NCI-H128 (cell line): ENCODE measurements at regions not wholly inside any gene's neighbourhood (a gene's known extent, or its start where the extent isn't known, plus 50 kb on each side); places are given as distances from the start of the nearest gene placed in this dataset.
"Not testable (repeated sequence)": the region's sequence is repeated elsewhere in the genome, so short reads cannot be mapped to it uniquely, and the experiment has no call there.

Experiments
- DNase-seq: peaks from one replicate; lab custom pipeline; 2025; ENCODE audit not compliant: unreplicated experiment; lab: John Stamatoyannopoulos, UW

GRCh38 chr9:117649126-117649525, 55.1 kb upstream of the TLR4 start:
- DNase-seq, result no peak

DNA sequence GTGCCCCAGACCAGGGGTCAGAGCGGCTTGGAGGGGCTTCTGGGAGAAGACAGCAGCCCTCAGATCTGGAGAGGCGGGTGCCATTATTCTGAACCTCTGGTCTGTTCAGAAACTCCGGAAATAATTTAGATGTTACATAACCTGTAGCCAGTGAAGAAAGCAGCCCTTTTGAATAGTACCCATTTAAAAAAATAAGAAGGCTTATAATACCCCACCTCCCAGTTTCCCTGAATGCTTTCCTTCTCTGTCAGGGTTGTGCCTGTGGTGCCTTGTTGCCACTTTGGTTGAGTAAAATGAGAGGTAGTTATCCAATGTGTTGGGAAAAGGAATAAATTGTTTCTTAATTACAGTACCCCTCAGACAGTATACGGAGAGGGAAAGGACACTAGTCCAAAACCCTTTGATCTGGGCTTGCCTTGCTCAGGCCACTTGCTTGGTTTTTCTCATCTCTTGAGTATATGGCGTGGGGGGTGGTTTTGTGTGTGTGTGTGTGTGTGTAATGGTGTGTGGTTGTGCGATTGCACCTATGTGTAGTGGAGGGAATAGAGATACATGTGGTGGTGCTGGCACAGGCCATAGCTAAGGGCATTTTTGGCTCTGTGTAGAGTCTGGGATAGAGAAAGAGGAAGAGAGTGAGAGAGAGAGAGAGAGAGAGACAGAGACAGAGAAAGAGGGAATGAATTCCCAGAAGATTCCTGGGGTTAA, 59.1 kb upstream of the TLR4 start:
- DNase-seq, result no peak

DNA sequence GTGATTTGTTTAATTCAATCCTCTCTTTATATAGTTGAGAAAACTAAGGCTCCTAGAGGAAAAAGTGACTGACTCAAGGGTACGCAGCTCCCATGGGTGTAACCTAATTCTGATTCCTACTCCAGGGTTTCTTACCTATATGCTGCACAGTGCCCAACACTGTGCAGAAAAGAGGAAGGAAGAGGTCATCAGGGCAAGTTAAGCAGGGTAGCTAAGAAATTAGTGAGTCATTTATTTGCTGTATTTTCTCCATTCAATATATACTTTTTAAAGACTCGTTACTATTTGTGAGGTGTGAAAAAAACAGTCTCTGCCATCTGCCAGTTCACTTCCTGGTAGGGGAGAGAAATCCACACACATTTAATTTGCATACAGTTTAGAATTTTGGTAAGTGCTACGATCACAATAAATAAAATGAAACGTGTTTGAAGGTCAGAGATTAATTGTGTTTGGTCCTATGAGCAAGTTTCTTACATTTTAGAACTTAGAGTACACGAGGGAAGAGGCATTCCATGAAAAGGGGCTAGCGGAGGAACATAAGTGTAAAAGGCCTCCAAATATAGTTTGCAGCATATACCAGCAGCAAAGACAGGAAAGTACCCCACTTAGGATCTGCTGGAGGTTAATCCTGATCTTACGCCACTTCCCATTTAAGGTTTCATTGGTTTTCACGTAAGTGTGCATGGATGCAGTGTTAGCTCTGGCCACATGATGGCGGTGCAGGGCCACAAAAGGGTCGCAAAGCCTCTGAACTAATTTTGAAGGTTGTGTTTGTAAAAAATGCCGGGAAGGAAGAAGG, 59.9 kb upstream of the TLR4 start:
- DNase-seq, result peak; percentile 50

DNA sequence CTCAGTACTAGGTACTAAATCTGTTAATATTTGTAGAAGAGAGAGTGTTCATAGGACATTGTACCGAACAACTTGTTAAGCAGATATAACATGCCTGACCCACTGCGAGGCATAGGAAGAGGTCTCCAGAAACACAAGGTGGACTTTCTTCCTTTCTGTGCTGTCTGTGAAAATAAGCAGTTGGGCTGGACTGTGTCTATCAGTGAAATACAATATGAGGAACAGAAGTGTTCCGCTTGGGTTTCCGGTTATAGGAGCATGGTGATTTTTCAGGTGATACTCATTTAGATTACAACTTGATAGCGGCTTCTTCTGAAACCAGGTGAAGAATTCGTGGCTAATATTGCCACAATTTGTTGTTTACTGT, 60.9 kb upstream of the TLR4 start:
- DNase-seq, result no peak

DNA sequence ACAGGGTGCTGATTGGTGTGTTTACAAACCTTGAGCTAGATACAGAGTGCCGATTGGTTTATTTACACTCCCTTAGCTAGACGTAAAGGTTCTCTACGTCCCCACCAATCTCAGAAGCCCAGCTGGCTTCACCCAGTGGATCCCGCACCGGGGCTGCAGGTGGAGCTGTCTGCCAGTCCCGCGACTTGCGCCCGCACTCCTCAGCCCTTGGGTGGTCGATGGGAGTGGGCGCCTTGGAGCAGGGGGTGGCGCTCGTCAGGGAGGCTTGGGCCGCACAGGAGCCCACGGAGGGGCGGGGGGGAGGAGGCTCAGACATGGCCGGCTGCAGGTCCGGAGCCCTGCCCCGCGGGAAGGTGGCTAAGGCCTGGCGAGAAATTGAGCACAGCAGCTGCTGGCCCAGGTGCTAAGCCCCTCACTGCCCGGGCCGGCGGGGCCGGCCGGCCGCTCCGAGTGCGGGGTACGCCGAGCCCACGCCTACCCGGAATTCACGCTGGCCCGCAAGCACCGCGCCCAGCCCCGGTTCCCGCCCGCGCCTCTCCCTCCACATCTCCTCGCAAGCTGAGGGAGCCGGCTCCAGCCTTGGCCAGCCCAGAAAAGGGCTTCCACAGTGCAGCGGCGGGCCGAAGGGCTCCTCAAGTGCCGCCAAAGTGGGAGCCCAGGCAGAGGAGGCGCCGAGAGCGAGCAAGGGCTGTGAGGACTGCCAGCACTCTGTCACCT, 61.5 kb upstream of the TLR4 start:
- DNase-seq, result not testable (repeated sequence)

DNA sequence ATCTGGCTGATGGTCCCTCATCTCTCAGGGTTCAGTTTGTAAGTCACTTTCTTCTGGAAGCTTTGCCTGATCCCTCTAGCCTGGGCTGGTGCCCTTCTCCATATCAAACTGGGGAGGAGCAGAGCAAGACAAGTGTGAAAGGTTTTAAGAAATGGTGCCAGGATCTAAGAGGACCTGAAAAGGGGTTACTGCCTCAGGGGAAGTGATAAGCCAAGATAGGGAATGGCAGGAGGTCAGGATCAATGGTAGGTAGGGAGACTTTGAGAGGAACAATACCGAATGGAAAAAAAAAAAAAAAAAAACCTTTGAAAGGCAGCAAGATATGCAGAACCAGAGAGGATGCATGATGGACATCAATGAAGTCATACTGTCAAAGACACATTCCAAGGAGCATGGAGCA, 67.5 kb upstream of the TLR4 start:
- no peak for DNase-seq

DNA sequence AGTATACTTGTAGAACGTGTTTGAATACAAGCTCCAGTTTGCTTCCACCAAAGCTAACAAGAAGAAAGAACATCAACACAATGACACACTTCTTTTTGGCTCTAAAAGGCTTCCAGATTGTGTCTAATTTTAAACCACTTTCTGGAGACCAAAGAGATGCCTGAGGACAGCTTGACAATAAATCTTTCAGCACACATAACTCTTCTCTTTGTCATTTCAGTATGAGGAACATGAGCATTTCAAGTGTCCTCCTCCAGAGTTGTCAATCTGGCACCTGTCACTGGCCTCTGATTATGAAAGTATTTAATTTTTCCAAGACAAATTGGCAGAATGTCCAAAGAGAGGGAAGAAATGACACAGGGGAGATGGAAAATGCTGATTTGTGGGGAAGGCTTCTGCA, 79.0 kb upstream of the TLR4 start:
- no peak for DNase-seq

DNA sequence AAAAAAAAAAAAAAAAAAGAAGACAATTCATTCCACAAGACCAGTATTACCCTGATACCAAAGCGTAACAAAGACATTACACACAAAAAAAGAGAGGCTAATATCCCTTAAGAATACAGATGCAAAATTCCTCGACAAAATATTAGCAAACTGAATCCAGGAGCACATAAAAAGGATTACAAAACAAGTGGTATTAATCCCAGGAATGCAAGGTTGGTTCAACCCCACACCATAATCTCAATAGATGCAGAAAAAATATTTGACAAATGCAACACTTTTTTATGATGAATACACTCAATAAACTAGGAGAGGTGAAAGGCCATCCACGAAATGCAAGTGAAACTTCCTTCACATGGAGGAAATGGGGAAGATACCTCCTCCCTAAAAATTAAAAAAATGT, 80.1 kb upstream of the TLR4 start:
- no peak for DNase-seq

DNA sequence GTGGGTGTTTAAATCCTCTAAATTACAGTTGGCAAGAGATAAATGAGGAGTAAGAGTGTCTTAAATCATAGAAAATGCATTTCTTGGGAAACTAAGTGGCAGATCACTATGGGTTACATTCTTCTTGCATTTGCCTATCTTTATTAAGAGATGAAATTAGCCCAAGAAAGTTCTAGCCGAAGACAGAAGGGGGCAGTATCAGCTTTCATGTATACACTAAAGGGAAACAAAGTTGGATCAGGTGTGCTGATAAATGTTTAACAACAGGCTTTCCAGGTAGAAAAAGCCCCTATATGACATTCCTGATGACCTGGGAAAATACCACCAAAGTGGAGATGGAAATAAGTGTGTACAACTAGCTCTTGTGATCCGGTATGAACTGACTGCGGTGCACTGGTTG, 81.9 kb upstream of the TLR4 start:
- no peak for DNase-seq

GRCh38 chr9:117616431-117616831, 87.8 kb upstream of the TLR4 start:
- no peak for DNase-seq

DNA sequence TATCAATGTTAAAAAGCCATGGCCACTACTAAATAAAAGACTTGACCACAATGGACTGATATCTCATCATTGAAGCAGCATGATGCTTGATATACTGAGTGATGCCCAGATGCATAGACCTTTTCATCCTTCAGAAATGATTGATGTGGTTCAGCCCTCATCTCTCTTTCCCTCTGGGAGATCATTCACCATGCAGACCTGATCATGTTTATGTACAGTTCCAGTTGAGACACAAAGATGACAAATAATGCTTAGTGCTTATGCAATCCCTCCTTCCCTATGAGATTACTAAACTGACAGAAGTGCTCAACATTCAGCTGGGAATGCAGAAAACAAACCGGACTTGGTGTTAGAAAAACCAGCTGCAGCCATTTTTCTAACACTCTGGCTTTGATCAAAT, 91.9 kb upstream of the TLR4 start:
- DNase-seq, result no peak

- no peak for DNase-seq
These were observed 106.2 kb upstream of the TLR4 start for GRCh38 chr9:117597977-117598376.

- no peak for DNase-seq
These were observed 107.5 kb upstream of the TLR4 start for GRCh38 chr9:117596678-117597077.

DNA sequence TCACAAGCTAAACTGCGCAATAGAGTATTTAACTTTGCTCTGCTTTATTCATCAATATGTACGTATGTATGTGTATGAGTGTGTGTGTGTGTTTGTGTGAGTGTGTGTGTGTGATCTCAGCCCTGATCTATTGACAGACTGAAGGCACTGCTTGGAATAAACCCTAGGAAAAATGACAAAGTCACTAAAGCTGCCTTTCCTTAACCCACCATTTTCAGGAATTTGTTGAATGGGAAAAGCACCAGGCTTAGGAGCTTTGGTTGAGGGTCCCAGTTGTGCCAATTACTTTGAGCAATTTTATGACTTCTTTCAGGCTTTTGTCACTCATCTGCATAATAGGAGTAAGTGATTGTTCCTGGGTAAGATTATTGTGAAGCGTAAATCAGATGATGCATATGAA, 108.6 kb upstream of the TLR4 start:
- no peak for DNase-seq

GRCh38 chr9:117587263-117587662, 116.9 kb upstream of the TLR4 start:
- DNase-seq, result no peak

DNA sequence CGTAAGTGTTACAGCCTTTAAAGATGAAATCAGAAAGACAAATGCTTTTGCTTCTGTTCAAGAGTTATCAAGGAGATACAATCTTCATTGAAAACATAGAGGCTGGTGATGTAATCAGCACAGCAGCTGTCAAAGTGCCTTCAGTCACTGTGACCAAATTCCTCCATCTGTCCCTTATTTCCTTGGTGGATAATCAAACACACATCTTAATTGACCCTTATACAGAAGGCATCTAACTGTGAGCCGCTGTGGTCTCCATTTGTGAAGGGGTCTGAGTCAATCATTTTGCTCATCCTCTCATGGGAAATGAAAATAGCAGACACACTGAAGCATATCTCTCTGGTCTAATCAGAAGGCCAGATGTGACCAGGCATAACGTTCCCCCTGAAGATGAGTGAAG, 130.1 kb upstream of the TLR4 start:
- no peak for DNase-seq

GRCh38 chr9:117564839-117565238, 139.4 kb upstream of the TLR4 start:
- DNase-seq, result no peak

DNA sequence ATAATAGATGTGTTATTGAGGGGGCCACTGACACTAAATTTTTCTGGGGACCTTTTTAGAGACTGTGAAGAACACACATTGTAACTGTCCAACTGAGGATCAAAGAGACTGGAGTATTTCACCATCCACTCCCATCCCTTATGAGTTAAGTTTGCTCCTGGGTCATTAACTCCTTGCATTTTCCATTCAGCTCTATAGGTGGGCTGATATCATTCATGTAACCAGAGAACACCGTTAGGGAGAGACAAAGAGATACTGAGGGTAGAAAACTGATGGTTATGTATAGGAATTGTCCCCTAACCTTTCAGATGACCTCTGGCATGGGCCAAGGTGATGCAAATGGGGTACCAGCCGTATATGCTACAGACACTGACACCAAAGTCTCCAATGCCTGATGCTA, 142.4 kb upstream of the TLR4 start:
- DNase-seq, result no peak

DNA sequence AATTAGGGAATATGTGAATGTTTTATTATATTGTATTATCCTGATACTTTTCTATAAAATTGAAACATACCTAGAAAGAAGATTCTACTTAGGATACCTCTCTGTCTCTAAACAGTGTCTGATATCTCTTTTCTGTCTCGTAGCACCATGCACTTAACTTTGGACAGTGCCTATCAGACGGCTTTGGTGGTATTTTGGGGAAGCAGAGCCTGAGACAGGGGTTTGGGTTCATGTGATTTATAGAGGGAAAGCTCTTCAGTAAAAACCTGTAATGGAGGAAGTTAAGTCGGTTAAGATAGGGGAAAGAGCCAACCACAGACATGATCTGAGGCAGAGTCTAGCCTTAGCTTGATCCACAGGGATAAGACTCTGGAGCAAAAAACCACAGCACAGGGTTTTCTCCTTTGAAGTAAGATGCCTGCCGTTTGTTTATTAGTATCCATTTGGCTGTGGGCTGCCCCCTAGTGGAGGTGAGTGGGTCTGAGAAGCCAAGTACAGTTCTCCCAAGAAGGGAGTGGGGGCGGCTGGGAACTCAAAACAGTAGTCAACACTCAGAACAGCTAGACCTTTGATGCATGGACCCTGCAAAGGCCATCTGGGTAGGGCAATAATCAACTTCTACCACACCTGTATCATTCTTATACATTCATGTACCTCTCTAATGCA, 141.2 kb upstream of the ASTN2 start:
- no peak for DNase-seq

DNA sequence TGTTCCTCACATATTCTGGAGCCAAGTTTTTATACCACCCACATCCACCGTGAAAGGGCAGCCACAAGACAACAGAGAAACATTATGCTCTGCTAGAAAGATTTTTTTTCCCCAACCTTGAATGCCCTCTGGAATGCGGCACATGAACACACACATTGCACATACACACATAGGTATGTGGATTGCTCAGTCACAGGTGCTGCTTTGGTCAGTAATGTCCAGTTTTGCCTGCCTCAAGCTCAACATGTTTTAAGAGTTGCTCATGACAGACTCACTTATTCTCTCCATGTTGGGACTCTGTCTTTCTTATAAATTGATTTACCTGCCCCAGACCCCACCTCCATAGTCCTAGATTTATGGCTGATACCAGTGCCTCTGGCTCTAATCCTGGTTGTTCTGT, 138.0 kb upstream of the ASTN2 start:
- DNase-seq, result no peak

GRCh38 chr9:117551171-117551570, 136.3 kb upstream of the ASTN2 start:
- no peak for DNase-seq

- no peak for DNase-seq
These were observed 134.6 kb upstream of the ASTN2 start for GRCh38 chr9:117549444-117549843.
